ENCODE measurements at regions not wholly inside any gene's neighbourhood (a gene's known extent, or its start where the extent isn't known, plus 50 kb on each side); places are given as distances from the start of the nearest gene placed in this dataset.

- DNase-seq (no peak), ATAC-seq (no peak)
- H3K36me3 ChIP-seq, result no peaks in the 10 kb centered on the region
- H3K4me1 ChIP-seq, result no peaks in the 10 kb centered on the region
- no peak overlapping the region for H3K4me3 ChIP-seq
- H3K27me3 ChIP-seq, result no peaks in the 10 kb centered on the region
- no peaks in the 10 kb centered on the region for H3K9me3 ChIP-seq
- TF ChIP-seq POLR2A (IDR thresholded peaks at IDR 0.05) (no peak), CTCF (IDR thresholded peaks at IDR 0.05 in 4 of 5, conservative IDR thresholded peaks at IDR 0.05 in 1 of 5) (no peak)
- intact Hi-C loops (cut with DNase I; ENCODE audit: low total_unique reads), result no loop called here
- no peak overlapping the region for H3K27ac ChIP-seq
- in situ Hi-C loops (cut with MboI; ENCODE audit: low sequenced_read_pairs in 4 of 4), result no loop called here
Measured at GRCh38 chr18:44280479-44280878, 400.2 kb upstream of the SETBP1 start.

- Histone ChIP-seq H3K36me3 (no peaks in the 10 kb centered on the region), H3K9me3 (no peaks in the 10 kb centered on the region), H3K4me3 (no peak overlapping the region), H3K27ac (no peak overlapping the region), H3K27me3 (no peaks in the 10 kb centered on the region), H3K4me1 (no peaks in the 10 kb centered on the region)
- ATAC-seq, result no peak
- intact Hi-C loops (cut with DNase I; ENCODE audit: low total_unique reads), result no loop called here
- in situ Hi-C loops (cut with MboI; ENCODE audit: low sequenced_read_pairs in 4 of 4), result no loop called here
- DNase-seq, result no peak
- TF ChIP-seq CTCF (IDR thresholded peaks at IDR 0.05 in 4 of 5, conservative IDR thresholded peaks at IDR 0.05 in 1 of 5) (no peak), POLR2A (IDR thresholded peaks at IDR 0.05) (no peak)
Measured at GRCh38 chr18:44286049-44286448, 394.6 kb upstream of the SETBP1 start.

GRCh38 chr18:44290366-44290977, 390.2 kb upstream of the SETBP1 start:
- intact Hi-C loops (cut with DNase I; ENCODE audit: low total_unique reads), result no loop called here
- no peak for DNase-seq
- Histone ChIP-seq H3K27ac (no peak overlapping the region), H3K27me3 (no peaks in the 10 kb centered on the region), H3K9me3 (no peaks in the 10 kb centered on the region), H3K4me3 (no peak overlapping the region), H3K36me3 (no peaks in the 10 kb centered on the region), H3K4me1 (no peaks in the 10 kb centered on the region)
- in situ Hi-C loops (cut with MboI; ENCODE audit: low sequenced_read_pairs in 4 of 4), result no loop called here
- no peak for ATAC-seq
- TF ChIP-seq CTCF (IDR thresholded peaks at IDR 0.05 in 4 of 5, conservative IDR thresholded peaks at IDR 0.05 in 1 of 5) (no peak), POLR2A (IDR thresholded peaks at IDR 0.05) (no peak)

GRCh38 chr18:44298566-44298965, 382.1 kb upstream of the SETBP1 start:
- DNase-seq (no peak), ATAC-seq (no peak)
- in situ Hi-C loops (cut with MboI; ENCODE audit: low sequenced_read_pairs in 4 of 4) (no loop called here), intact Hi-C loops (cut with DNase I; ENCODE audit: low total_unique reads) (no loop called here)
- Histone ChIP-seq H3K9me3 (no peaks in the 10 kb centered on the region), H3K4me1 (no peaks in the 10 kb centered on the region), H3K27ac (no peak overlapping the region), H3K27me3 (no peaks in the 10 kb centered on the region), H3K4me3 (no peak overlapping the region), H3K36me3 (no peaks in the 10 kb centered on the region)
- TF ChIP-seq CTCF (IDR thresholded peaks at IDR 0.05 in 4 of 5, conservative IDR thresholded peaks at IDR 0.05 in 1 of 5) (no peak), POLR2A (IDR thresholded peaks at IDR 0.05) (no peak)

GRCh38 chr18:44309185-44309584, 371.5 kb upstream of the SETBP1 start:
- Histone ChIP-seq H3K4me3 (no peak overlapping the region), H3K4me1 (no peaks in the 10 kb centered on the region), H3K9me3 (no peaks in the 10 kb centered on the region), H3K27ac (no peak overlapping the region), H3K36me3 (no peaks in the 10 kb centered on the region), H3K27me3 (no peaks in the 10 kb centered on the region)
- DNase-seq (no peak), ATAC-seq (no peak)
- intact Hi-C loops (cut with DNase I; ENCODE audit: low total_unique reads), result no loop called here
- TF ChIP-seq POLR2A (IDR thresholded peaks at IDR 0.05) (no peak), CTCF (IDR thresholded peaks at IDR 0.05 in 4 of 5, conservative IDR thresholded peaks at IDR 0.05 in 1 of 5) (no peak)
- in situ Hi-C loops (cut with MboI; ENCODE audit: low sequenced_read_pairs in 4 of 4), result no loop called here
